ENCODE measurements at regions not wholly inside any gene's neighbourhood (a gene's known extent, or its start where the extent isn't known, plus 50 kb on each side); places are given as distances from the start of the nearest gene placed in this dataset.

GRCh38 chr2:105959357-105959756 lies 214.6 kb downstream of the NCK2 start:
- no peak for TF ChIP-seq RCOR1 (IDR thresholded peaks at IDR 0.05; ENCODE audit: insufficient replicate concordance, low read length)
- TF ChIP-seq SMC3 (IDR thresholded peaks at IDR 0.05; ENCODE audit: low read depth, low read length): no peak
